HG02798 (cell line): ENCODE measurements at regions not wholly inside any gene's neighbourhood (a gene's known extent, or its start where the extent isn't known, plus 50 kb on each side); places are given as distances from the start of the nearest gene placed in this dataset.
"Not testable (repeated sequence)": the region's sequence is repeated elsewhere in the genome, so short reads cannot be mapped to it uniquely, and the experiment has no call there.

Source experiments
- ATAC-seq: cut with Tn5 transposase; IDR thresholded peaks from one replicate; pipeline ENCODE4 v1.9.1; 2021; ENCODE audit warnings: mild to moderate bottlenecking; ENCODE audit not compliant: unreplicated experiment, poor library complexity

GRCh38 chr11:56883371-56883987 is 105.2 kb upstream of the OR5AK2 start:
- no peak for ATAC-seq

DNA sequence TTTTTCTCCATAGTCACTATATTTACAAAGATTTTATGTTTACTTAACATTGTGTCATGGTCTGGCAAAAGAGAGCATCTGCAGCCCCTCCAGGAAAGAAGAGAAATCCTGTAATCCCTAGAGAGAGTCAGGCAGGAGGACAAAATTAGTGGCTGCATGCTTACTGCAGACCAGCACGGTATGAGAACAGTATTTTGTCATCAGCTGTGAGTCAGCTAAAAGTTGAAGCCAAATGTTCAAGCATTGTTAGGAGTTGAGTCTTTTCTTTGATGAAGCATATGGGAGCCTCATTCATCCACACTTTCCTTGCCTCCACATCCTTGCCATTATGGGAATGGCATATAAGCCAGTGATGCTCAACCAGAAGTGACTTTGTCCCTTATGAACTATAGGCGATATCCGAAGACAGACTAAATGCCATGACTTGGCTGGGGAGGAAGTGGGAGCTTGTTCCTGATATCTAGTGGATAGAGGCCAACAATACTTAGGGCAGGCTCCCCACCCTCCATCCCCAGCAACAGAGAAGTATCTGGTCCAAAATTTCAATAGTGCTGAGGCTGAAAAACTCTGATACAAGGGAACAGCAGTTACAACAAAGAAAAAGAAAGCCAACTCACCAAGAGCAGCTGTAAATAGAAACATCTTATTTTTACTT is 112.0 kb upstream of the OR5AK2 start:
- no peak for ATAC-seq

DNA sequence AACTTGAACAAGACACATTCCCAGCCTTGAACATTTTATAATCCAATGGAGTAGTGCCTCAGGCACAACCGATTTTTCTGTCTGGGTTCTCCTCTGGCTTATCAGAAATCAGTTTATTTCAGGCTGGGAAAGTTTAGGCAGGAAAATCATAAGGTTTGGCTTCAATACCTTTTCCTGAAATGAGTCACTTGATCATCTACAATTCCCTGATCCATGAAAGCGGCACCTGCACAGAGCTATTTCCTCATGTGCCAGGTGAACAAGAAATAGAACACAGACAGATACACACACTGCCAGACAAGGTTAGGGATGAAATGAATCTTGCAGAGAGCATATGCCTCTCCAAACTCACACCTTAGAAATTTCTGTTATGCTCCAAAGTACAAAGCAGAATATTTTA is 106.7 kb upstream of the OR9G4 start:
- no peak for ATAC-seq

GRCh38 chr11:56852131-56852530 is 103.6 kb upstream of the OR9G4 start:
- ATAC-seq, result no peak

DNA sequence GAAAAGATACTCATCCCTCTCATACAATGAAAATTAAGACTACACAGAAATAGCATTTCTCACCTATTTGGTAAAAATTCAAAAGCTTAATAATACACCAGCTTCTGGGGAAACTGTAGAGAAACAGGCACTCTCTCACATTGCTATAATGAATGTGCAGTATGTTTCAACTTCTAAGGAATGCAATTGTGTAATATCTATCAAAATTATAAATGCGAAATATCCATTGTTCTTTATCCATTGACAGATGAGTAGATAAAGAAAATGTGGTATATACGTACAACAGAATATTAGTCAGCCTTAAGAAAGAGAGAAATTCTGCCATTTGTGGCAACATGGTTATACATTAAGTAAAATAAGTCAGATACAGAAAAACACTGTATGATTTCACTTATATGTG is 101.4 kb upstream of the OR9G4 start:
- ATAC-seq, result no peak

GRCh38 chr11:56849250-56849649 is 100.8 kb upstream of the OR9G4 start:
- no peak for ATAC-seq

DNA sequence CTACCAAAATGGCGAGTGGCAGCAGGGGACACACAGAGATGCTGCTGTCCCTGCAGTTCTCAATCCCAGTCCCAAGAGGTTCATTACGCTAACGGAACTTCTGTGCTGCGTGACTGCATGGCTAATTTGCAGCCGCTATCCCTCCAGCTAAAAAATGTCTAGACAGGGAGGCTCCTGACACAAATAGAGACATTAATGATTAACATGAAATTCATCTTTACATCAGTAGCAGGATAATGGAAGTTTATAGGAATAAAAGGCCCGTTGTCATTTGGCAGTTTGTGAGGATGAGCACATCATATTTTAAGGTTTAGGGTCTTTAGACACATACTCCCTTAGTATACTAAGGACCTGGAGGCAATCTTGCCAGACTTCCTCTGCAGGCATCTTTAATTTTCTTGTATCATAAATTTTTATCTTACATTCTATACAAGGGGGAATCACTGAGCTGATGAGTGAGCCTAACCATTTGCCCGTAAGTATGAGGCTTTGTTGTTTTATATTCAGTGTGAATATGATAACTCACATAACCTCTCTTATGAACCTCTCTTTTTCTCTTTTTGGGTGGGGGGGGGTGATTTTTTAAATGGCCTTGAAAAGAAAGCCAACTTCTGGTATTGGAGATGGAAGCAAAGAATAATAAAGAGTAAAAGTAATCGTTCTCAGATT is 99.8 kb upstream of the OR9G4 start:
- no peak for ATAC-seq

DNA sequence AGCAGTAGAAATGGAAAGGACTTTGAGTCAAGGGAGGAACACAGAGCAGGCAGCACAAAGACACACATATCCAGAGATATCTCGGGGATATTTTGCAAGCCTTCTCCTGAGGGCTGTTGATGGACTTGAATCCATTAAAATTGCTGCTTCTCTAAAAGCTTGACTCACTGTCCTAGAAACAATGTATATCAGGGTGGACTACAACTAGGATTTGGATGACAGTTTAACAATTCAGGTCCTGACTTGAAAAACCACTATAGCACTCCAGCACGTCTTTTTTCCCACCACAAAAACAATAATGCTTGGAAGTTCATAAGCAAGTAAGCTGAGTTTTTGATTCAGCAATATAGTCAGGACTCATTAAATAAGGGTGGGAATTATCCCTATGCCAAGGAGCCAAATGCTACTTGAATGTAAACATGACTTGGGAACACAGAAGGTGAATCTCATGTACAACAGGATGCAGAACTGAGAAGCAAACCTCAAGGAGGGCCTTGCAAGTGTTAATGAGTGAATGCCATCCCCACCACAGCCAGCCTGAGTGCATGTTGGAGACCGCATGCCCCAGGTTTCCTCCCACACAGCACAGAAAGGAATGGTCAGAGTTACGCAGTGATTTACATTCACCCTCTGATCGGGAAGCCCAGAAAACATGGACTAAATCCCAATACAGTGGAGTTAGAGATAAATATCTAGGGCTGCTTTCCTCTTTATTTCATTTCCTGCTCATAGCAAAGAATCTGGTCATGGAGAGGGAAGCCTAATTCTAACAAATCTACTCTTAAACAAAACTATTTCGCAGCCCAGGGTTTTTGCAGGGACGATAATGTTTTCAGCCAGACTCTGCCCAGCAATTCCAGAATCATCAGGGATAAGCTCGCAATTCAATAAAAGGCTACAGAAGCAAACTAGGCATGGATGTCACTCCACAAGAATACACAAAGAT is 98.4 kb upstream of the OR9G4 start:
- ATAC-seq, result no peak

- ATAC-seq, result no peak
Measured at GRCh38 chr11:56845121-56845732, 96.7 kb upstream of the OR9G4 start.

GRCh38 chr11:56843816-56844215 is 95.3 kb upstream of the OR9G4 start:
- ATAC-seq, result no peak

GRCh38 chr11:56842814-56843794 is 94.6 kb upstream of the OR9G4 start:
- ATAC-seq, result no peak

DNA sequence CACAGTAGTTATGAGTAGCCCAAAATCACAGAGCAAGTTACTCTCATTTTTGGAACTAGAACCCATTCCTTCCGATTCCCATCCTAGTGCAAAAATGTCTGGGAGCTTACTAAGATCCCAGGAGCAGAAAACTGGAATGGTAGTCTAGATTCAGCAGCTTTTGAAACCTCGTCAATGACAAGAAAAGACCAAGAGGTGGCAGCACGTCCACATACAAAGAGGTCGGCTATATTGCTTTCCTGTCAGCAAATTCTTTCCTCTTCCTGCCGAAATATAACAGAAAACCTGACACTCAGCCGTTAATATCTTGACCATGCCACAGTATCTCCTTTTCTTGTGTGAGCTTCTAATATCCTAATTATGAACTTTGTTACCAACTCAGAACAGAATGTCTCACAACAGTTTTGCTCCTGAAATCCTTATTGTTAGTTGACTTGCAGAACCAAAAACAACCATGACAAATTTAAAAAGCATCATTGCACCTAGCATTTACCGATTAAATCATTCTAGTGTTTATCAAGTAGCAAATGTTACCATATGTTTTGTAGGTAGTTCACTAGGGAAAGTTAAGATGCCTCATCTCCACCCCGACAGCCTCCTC is 92.8 kb upstream of the OR9G4 start:
- peak; percentile 76 for ATAC-seq

GRCh38 chr11:56827357-56827756 is 78.9 kb upstream of the OR9G4 start:
- not testable (repeated sequence) for ATAC-seq

DNA sequence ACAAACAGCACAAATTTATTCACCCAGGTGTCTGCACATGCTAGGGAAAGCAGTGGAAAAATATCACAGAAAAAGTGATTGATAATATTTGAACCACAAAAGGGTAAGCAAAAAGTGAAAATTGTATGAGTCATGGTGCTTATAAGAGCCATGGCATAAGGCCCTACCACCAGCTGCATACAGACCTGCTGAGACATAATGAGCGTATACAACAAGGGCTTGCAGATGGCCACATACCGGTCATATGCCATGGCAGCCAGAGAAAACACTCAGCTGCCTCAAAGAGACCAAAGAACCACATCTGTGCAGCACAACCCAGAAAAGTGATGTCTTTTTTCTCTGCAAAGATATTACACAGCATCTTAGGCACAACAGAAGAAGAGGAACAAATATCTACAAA is 71.4 kb upstream of the OR9G4 start:
- no peak for ATAC-seq

DNA sequence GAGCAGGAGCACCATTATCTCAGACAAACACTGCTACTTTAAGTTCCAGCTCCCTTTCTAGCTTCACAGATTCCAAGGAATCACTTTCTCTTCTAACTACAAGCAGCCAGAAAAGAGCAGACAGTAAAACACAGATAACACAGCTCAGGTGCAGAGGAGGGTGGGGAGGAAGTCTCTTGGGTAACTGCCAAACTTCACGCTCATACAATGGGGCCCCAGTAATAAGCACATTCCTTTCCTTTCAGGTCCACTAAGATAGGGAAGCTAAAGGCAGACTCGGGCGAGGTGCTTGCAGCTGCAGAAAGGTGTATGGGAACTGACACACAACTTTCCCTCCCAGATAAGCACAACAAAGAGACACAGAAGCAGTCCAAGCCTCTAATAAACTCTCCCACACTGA is 69.2 kb upstream of the OR9G4 start:
- no peak for ATAC-seq

DNA sequence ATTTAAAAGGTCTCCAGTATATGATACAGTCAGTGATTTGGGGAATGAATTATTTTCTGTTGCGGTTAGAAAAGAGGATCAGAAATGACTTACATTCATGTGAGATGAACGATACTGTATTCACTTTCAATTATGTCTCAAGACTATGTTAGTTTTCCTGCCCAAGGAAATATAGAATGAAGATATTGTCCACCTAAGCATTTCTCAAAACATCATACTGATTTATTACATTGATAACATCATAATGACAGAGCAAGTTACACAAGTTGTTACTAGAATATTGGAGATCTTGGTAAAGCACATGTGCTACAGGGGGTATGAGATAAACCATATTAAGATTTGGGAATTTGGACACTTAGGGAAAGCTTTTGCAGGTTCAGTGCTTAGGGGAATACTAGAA is 67.8 kb upstream of the OR9G4 start:
- ATAC-seq, result no peak

GRCh38 chr11:56808326-56808725 is 59.8 kb upstream of the OR9G4 start:
- ATAC-seq, result no peak

DNA sequence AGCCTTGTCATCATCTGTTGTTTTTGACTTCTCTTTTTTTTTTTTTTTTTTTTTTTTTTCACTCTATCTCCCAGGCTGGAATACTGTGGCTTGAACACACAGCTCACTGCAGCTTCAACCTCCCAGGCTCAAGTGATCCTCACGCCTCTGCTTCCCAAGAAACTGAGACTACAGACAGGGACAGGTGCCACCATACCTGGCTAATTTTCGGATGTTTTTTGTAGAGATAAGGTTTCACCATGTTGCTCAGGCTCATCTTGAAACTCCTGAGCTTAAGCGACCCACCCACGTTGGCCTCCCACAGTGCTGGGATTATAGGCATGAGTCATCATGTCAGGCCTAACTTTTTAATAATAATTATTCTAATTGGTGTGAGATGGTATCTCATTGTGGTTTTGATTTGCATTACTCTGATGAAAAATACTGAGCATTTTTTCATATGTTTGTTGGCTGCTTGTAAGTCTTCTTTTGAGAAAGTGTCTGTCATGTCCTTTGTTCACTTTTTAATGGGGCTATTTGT is 51.3 kb upstream of the OR9G4 start:
- ATAC-seq, result no peak
